ENCODE measurements at regions not wholly inside any gene's neighbourhood (a gene's known extent, or its start where the extent isn't known, plus 50 kb on each side); places are given as distances from the start of the nearest gene placed in this dataset.
"Not testable (repeated sequence)": the region's sequence is repeated elsewhere in the genome, so short reads cannot be mapped to it uniquely, and the experiment has no call there.

DNA sequence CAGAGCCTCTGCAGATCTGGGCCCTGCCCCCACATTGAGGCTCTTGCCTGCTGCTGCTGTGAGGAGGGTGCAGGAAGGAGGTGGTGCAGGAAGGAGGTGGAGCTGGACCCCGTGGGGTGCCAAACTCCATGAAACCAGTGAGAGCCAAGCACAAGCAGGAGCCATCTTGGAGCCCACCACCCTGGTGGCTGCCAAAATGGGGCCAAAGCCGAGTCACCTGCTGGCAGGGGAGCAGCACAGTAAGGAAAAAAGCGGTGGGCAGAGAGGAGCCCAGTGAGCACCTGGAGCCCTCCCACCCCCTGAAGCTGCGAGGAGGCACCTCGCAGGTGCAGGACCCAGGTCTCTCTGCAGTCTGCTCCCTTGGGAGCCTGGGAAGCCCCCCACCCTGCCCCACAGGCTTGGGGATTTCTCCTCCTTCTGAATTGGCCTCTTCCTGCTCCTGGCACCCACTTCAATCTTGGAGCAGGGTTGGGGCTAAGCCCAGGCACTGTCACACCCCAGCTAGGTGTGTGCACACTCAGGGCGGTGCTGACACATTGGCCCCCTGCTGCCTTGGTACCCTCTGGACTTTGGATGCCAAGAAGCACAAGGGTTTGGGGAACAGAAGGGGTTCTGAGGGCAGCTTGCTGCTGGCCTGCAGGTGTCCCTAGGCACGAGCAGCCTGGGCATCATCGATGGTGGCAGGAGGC, 245.4 kb upstream of the LRRTM4 start:
- Mint-ChIP-seq H3K4me1 (no peaks in the 10 kb centered on the region), H3K27me3 (no peaks in the 10 kb centered on the region), H3K4me3 (no peak overlapping the region), H3K27ac (no peak overlapping the region), H3K9me3 (ENCODE audit: low read depth) (peaks cover 16% of the 10 kb centered on the region), H3K36me3 (no peaks in the 10 kb centered on the region)
- CTCF ChIA-PET, result no interaction called here
- ATAC-seq, result no peak
- no peak for DNase-seq

DNA sequence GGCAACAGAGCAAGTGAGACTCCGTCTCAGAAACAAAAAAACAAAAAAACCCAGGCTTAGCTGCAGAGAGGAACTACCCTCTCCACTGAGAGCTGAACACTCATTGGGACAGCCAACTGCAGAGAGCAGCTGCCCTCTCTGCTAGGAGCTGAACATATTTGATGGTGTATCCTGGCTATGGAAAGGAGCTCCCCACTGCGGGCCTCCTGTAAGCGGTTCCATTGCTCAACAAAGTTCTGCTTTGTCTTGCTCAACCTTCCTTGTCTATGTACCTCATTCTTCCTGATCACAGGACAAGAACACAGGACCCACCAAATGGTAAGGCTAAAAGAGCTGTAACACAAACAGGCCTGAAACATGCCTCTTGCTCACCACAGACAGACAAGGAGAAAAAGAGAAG, 246.3 kb upstream of the LRRTM4 start:
- H3K9me3 Mint-ChIP-seq (ENCODE audit: low read depth), result peaks cover 16% of the 10 kb centered on the region
- no peak for ATAC-seq
- no peaks in the 10 kb centered on the region for H3K36me3 Mint-ChIP-seq
- H3K27me3 Mint-ChIP-seq, result no peaks in the 10 kb centered on the region
- no peak overlapping the region for H3K4me3 Mint-ChIP-seq
- no peak overlapping the region for H3K27ac Mint-ChIP-seq
- CTCF ChIA-PET, result no interaction called here
- H3K4me1 Mint-ChIP-seq, result no peaks in the 10 kb centered on the region
- DNase-seq, result no peak

DNA sequence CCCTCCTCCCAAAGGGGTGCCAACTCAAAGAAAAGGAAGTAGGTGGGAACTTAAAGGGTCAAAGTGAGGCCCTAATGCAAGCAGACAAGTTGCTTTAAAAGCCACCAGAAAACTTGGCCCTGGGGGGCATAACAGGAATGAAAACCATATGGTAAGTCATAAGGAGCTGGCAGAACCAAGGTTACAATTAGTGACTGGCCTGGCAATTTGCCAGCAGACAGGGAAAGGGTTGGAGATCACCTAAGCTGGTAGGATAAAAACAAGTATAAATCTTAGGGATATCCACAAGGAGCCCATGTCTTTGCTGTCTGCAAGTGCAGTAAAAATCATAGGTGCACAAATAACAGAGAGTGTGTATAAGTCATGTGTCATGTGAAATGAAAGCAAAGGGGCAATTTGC, 256.7 kb upstream of the LRRTM4 start:
- ATAC-seq (no peak), DNase-seq (no peak)
- peaks cover 17% of the 10 kb centered on the region for H3K9me3 Mint-ChIP-seq (ENCODE audit: low read depth)
- CTCF ChIA-PET, result no interaction called here
- no peaks in the 10 kb centered on the region for H3K4me1 Mint-ChIP-seq
- no peak overlapping the region for H3K4me3 Mint-ChIP-seq
- H3K27me3 Mint-ChIP-seq, result no peaks in the 10 kb centered on the region
- no peak overlapping the region for H3K27ac Mint-ChIP-seq
- H3K36me3 Mint-ChIP-seq, result peaks cover 3% of the 10 kb centered on the region

DNA sequence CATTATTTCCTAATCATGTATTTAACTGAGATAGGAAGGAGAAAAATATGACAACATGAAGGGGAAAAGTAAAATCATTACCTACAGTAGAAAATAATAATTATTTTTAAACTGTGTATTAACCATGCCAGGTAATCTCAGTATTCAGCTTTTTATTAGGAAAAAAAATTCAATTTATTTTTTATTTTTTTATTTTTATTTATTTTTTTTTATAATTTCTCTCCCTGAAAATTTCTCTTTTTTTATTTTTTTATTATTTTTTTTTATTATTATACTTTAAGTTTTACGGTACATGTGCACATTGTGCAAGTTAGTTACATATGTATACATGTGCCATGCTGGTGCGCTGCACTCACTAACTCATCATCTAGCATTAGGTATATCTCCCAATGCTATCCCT, 271.3 kb upstream of the LRRTM4 start:
- H3K36me3 Mint-ChIP-seq, H3K27ac Mint-ChIP-seq, ATAC-seq, CTCF ChIA-PET, H3K27me3 Mint-ChIP-seq, H3K4me3 Mint-ChIP-seq, DNase-seq, H3K4me1 Mint-ChIP-seq: not testable (repeated sequence)
- peaks cover 10% of the 10 kb centered on the region for H3K9me3 Mint-ChIP-seq (ENCODE audit: low read depth)

DNA sequence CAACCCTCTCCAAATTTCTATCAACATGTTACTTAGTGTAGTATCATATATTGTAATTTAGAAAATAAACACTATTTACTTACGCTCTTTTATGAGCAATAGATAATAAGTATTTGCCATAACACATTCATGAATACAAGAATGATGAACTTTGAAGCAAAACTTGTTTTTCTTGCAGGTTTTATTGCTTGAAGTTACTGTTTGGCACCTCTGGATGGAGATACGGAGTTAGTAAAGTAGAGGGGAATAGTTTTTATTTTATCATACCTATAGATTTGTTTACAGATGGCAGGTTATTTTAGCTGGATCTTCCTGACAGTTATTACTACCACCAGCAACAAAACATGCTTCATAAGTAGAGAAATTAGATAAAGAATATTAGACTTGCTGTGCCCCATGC, 274.2 kb upstream of the LRRTM4 start:
- ATAC-seq (no peak), DNase-seq (no peak)
- Mint-ChIP-seq H3K27me3 (no peaks in the 10 kb centered on the region), H3K4me3 (no peak overlapping the region), H3K9me3 (ENCODE audit: low read depth) (peaks cover 7% of the 10 kb centered on the region), H3K36me3 (no peaks in the 10 kb centered on the region), H3K27ac (no peak overlapping the region), H3K4me1 (no peaks in the 10 kb centered on the region)
- CTCF ChIA-PET, result no interaction called here

DNA sequence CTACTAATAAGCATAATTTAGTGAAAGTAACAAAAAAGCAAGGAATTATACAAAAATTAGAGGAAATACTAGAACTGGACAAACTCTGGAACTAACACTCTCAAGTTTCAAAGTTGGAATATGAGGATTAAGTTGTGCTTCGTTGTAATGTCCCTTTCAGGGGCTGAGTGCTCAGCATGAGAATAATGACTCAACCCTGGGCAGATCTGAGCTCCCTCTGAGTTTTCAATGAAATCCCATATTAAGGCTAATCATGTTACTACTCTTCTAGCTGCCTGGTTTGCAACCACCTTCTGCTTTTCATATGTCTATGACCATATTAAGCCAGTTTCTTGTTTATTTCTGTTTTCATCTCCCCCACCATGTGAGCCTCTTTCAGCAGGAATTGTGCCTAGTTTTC, 274.9 kb upstream of the LRRTM4 start:
- Mint-ChIP-seq H3K4me3 (no peak overlapping the region), H3K36me3 (no peaks in the 10 kb centered on the region), H3K27me3 (no peaks in the 10 kb centered on the region), H3K9me3 (ENCODE audit: low read depth) (peaks cover 3% of the 10 kb centered on the region), H3K4me1 (no peaks in the 10 kb centered on the region), H3K27ac (no peak overlapping the region)
- ATAC-seq (no peak), DNase-seq (no peak)
- CTCF ChIA-PET, result no interaction called here

DNA sequence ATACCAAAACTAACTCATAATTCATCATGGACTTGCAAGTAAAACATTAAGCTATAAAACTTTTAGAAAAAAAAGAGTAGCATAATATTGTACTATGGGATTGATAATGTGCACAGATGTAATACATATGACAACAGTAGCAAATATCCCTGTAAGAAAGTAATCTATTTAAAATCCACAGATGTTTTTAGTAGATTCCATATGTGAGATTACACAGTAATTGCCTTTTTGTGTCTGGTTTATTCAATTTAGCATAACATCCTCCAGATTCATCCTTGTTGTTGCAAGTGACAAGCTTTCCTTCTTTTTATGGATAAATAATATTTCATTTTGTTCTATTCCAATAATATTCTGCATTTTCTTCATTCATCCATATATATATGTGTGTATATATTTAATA, 278.2 kb upstream of the LRRTM4 start:
- CTCF ChIA-PET, result no interaction called here
- Mint-ChIP-seq H3K27me3 (no peaks in the 10 kb centered on the region), H3K27ac (no peak overlapping the region), H3K9me3 (ENCODE audit: low read depth) (peaks cover 10% of the 10 kb centered on the region), H3K4me1 (no peaks in the 10 kb centered on the region), H3K4me3 (no peak overlapping the region), H3K36me3 (no peaks in the 10 kb centered on the region)
- DNase-seq (no peak), ATAC-seq (no peak)

DNA sequence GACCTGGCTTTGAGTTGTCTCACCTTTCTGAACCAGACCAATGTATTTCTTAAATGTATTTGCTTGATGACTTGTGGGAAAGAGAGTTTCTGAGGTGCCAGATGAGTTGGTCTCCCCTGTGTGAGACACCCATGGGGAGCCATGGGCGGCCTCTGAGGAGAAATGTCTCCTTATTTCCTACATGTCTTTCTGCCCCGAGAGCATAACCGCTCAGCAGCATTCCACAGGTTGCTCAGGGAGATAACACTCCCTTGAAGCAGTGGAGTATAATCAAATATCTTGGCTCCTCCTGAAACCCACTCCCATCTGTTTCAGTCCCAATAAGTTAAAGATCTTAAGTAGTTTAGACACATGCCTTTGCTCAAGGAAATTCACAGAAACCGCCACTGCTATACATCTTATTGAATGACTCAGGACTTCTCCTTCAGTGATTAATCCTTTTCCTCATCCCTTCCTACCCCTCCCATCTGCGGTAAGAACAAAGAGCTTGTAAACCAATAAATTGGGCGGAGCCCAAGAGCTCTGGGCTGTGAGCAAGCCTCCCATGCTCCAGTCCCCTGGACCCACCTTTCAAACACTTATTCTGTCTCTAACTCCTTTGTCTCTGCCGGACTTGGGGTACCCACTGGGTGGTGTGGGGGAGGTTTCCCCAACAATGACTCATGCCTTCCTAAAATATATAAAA, 285.5 kb upstream of the LRRTM4 start:
- Mint-ChIP-seq H3K4me3 (no peak overlapping the region), H3K4me1 (no peaks in the 10 kb centered on the region), H3K27me3 (no peaks in the 10 kb centered on the region), H3K36me3 (no peaks in the 10 kb centered on the region), H3K9me3 (ENCODE audit: low read depth) (peaks cover 10% of the 10 kb centered on the region), H3K27ac (no peak overlapping the region)
- DNase-seq, result no peak
- CTCF ChIA-PET, result no interaction called here
- ATAC-seq, result no peak

DNA sequence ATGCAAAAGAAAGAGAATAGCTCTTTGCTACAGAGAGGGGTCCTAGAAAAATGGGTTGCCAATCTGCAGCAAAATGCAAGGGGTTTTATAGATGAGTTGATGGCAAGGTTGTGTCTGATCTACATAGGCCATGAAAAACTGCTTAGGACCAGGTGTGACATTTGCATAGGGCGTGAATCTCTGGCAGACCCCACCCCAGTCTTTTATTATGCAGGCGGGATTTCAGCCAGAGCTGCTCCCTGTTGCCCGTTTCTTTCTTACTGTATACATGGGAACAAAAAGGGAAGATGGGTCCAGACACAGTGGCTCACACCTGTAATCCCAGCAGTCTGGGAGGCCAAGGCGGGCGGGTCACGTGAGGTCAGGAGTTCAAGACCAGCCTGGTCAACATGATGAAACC, 286.4 kb upstream of the LRRTM4 start:
- Mint-ChIP-seq H3K4me1 (no peaks in the 10 kb centered on the region), H3K36me3 (no peaks in the 10 kb centered on the region), H3K9me3 (ENCODE audit: low read depth) (peaks cover 13% of the 10 kb centered on the region), H3K4me3 (no peak overlapping the region), H3K27me3 (no peaks in the 10 kb centered on the region), H3K27ac (no peak overlapping the region)
- DNase-seq (no peak), ATAC-seq (no peak)
- CTCF ChIA-PET, result no interaction called here

DNA sequence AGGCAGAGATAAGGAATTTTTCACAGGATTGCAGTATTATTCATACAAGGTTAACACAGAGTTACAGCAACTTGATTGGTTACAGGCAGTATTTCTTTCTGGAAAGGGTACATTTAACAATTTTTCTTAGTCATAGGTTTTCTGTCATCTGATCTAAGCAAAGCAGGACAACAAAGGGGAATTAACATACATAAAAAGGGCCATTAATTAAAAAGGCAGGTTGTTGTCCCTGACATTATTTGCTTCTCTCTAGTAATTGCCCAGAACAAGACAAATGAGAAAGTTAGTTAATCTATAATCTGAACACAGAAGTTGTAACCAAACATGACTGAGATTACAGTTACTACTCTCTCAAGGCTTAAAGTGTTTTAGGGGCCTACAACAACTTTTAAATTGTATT, 291.4 kb upstream of the LRRTM4 start:
- ATAC-seq, result no peak
- H3K27me3 Mint-ChIP-seq, result no peaks in the 10 kb centered on the region
- CTCF ChIA-PET, result no interaction called here
- H3K9me3 Mint-ChIP-seq (ENCODE audit: low read depth), result peaks cover 8% of the 10 kb centered on the region
- H3K36me3 Mint-ChIP-seq, result no peaks in the 10 kb centered on the region
- no peak overlapping the region for H3K27ac Mint-ChIP-seq
- DNase-seq, result no peak
- H3K4me1 Mint-ChIP-seq, result no peaks in the 10 kb centered on the region
- H3K4me3 Mint-ChIP-seq, result no peak overlapping the region

DNA sequence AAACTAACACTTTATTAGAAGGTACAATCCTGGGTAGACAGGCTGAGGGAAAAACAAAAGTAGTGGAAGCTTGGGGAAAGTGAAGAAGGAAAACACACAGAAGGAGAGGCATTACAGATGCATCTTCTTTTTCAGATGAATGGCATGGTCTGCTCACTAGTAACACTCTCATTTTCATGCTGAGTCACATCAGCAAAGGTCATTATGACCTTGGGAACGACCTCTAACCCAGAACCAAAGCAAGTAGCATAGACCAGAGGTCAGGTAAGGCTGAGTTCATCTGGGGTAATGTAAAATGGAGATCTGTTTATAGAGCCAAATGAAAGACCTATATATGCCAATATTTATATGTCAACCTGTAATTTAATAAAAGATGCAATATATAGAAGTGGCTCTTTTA, 294.4 kb upstream of the LRRTM4 start:
- ATAC-seq (no peak), DNase-seq (no peak)
- peaks cover 13% of the 10 kb centered on the region for H3K9me3 Mint-ChIP-seq (ENCODE audit: low read depth)
- H3K4me1 Mint-ChIP-seq, result no peaks in the 10 kb centered on the region
- H3K27me3 Mint-ChIP-seq, result no peaks in the 10 kb centered on the region
- H3K27ac Mint-ChIP-seq, result no peak overlapping the region
- no peaks in the 10 kb centered on the region for H3K36me3 Mint-ChIP-seq
- CTCF ChIA-PET, result no interaction called here
- no peak overlapping the region for H3K4me3 Mint-ChIP-seq

DNA sequence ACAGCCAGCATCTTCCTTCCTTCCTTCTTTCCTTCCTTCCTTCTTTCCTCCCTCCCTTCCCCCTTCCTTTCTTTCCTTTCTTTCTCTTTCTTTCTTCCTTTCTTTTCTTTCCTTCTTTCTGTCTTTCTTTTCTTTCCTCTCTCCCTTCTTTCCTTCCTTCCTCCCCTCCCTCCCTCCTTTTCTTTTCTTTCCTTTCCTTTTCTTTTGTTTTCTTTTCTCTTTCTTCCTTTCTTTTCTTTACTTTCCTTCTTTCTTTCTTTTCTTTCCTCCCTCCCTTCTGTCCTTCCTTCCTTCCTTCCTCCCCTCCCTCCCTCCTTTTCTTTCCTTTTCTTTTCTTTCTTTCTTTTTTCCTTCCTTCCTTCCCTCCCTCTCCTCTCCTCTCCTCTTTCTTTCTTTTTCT, 296.0 kb upstream of the LRRTM4 start:
- ATAC-seq (no peak), DNase-seq (no peak)
- Mint-ChIP-seq H3K27ac (no peak overlapping the region), H3K4me1 (no peaks in the 10 kb centered on the region), H3K9me3 (ENCODE audit: low read depth) (peaks cover 11% of the 10 kb centered on the region), H3K4me3 (no peak overlapping the region), H3K27me3 (no peaks in the 10 kb centered on the region), H3K36me3 (no peaks in the 10 kb centered on the region)
- CTCF ChIA-PET, result no interaction called here

DNA sequence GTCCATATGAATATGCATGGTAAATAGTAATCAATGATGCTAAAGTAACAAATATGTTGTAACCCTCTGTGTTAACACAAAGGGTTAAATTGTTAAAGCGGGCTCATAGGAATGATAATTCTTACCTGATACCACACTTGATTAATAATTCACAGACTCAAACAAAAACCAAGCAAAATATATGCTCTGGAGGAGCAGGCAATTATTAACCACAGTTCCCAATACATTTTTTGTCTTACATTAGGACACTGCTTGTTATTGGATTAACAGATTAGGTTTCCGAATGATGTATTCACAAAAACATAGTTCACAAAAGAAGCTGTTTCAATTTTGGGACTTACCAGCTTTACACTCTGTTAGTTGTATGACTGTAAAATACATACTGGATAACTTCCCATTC, 300.9 kb upstream of the LRRTM4 start:
- CTCF ChIA-PET, result no interaction called here

DNA sequence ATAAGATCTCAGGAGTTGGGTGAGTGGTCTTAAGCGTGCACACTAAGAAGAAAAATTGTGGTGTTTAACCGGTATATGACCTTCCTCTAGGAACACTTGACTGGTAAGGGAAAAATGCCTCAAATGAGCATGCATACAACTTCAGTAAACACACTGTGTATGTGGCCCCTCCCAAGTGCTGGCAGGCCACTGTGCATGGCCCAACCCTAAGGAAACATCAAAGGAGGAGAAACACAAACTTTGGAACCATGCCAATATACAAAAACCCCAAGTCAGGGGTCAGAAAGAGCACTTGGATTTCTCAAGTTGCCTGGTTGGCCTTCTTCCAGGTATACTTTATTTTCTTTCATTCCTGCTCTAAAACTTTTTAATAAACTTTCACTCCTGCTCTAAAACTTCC, 308.9 kb upstream of the LRRTM4 start:
- Mint-ChIP-seq H3K36me3 (no peaks in the 10 kb centered on the region), H3K27ac (no peak overlapping the region), H3K9me3 (ENCODE audit: low read depth) (peaks cover 24% of the 10 kb centered on the region), H3K4me1 (no peaks in the 10 kb centered on the region), H3K27me3 (no peaks in the 10 kb centered on the region), H3K4me3 (no peak overlapping the region)
- CTCF ChIA-PET, result no interaction called here
- no peak for DNase-seq
- ATAC-seq, result no peak

More for the DNA sequence above, 300.9 kb upstream of the LRRTM4 start:
- Mint-ChIP-seq H3K36me3 (no peaks in the 10 kb centered on the region), H3K27me3 (no peaks in the 10 kb centered on the region), H3K27ac (no peak overlapping the region), H3K9me3 (ENCODE audit: low read depth) (peaks cover 18% of the 10 kb centered on the region), H3K4me3 (no peak overlapping the region), H3K4me1 (no peaks in the 10 kb centered on the region)
- no peak for DNase-seq
- no peak for ATAC-seq

DNA sequence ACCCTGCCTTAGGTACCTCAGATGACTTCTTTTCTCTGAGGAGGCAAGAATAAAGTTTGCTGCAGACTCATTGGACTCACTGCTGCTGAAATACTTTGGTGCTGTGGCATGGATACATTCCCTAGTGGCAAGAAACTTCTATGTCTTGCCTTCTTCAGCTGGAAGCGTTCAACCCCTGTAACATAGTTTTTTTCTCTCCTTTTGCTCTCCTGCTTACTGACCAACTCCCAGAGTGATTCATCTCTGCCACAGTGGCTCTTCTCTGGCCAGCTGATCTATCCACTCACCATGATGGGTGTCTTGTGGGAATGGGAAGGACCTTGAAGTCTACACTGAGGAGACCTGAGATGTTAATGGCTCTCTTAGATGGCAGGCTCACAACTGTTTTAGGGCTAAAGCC, 309.3 kb upstream of the LRRTM4 start:
- Mint-ChIP-seq H3K4me1 (no peaks in the 10 kb centered on the region), H3K27me3 (no peaks in the 10 kb centered on the region), H3K36me3 (no peaks in the 10 kb centered on the region), H3K4me3 (no peak overlapping the region), H3K27ac (no peak overlapping the region), H3K9me3 (ENCODE audit: low read depth) (peaks cover 24% of the 10 kb centered on the region)
- no peak for DNase-seq
- CTCF ChIA-PET, result no interaction called here
- no peak for ATAC-seq
